ENCODE measurements at regions not wholly inside any gene's neighbourhood (a gene's known extent, or its start where the extent isn't known, plus 50 kb on each side); places are given as distances from the start of the nearest gene placed in this dataset.

GRCh38 chr20:1833728-1834726, 61.2 kb upstream of the SIRPA start:
- dilution Hi-C loops (cut with MboI; ENCODE audit: extremely low pct_ligation_motif_present, low sequenced_read_pairs) = no loop called here
- H3K79me2 ChIP-seq (ENCODE audit: control insufficient read depth, insufficient read depth, low read length) = no peaks in the 10 kb centered on the region
- peaks cover 3% of the 10 kb centered on the region for H3K9me3 ChIP-seq (ENCODE audit: control insufficient read depth, low read depth, low read length)
- no peak overlapping the region for H2AFZ ChIP-seq (ENCODE audit: control insufficient read depth, low read length)
- no peaks in the 10 kb centered on the region for H4K20me1 ChIP-seq (ENCODE audit: control insufficient read depth, extremely low read depth, insufficient read depth, low read length)
- no peak overlapping the region for H3K27ac ChIP-seq (ENCODE audit: control insufficient read depth, insufficient read depth, low read length)
- H3K4me3 ChIP-seq (ENCODE audit: control insufficient read depth in 2 of 3, extremely low read depth in 1 of 3, insufficient read depth in 2 of 3, low read depth in 1 of 3, low read length in 3 of 3) = no peak overlapping the region
- TF ChIP-seq CTCF (optimal IDR thresholded peaks at IDR 0.05 in 1 of 3, IDR thresholded peaks at IDR 0.05 in 1 of 3, conservative IDR thresholded peaks at IDR 0.05 in 1 of 3; ENCODE audit: extremely low read depth in 1 of 3, insufficient read depth in 2 of 3, low read length in 3 of 3) = no peak
- TF ChIP-seq EZH2 (IDR thresholded peaks at IDR 0.05; ENCODE audit: low read length) = no peak
- FAIRE-seq (no peak), DNase-seq (ENCODE audit: low read depth, low spot score) (no peak)
- no peaks in the 10 kb centered on the region for H3K27me3 ChIP-seq (ENCODE audit: control insufficient read depth, extremely low read depth, insufficient read depth, low read length)
- H3K9ac ChIP-seq (ENCODE audit: control insufficient read depth, extremely low read depth, insufficient read depth, low read length) = no peak overlapping the region
- H3K4me2 ChIP-seq (ENCODE audit: control insufficient read depth, extremely low read depth, insufficient read depth, low read depth, low read length) = no peak overlapping the region
- no peaks in the 10 kb centered on the region for H3K9me1 ChIP-seq (ENCODE audit: control insufficient read depth, extremely low read depth, insufficient read depth, low read length)
- H3K4me1 ChIP-seq (ENCODE audit: control insufficient read depth, extremely low read depth, insufficient read depth, low read length) = peaks cover 30% of the 10 kb centered on the region
- no peaks in the 10 kb centered on the region for H3K36me3 ChIP-seq (ENCODE audit: control insufficient read depth in 2 of 2, extremely low read depth in 1 of 2, insufficient read depth in 2 of 2, low read length in 2 of 2)

- H3K4me3 ChIP-seq (ENCODE audit: control insufficient read depth in 2 of 3, extremely low read depth in 1 of 3, insufficient read depth in 2 of 3, low read depth in 1 of 3, low read length in 3 of 3) = no peak overlapping the region
- no peaks in the 10 kb centered on the region for H3K9me3 ChIP-seq (ENCODE audit: control insufficient read depth, low read depth, low read length)
- H3K27ac ChIP-seq (ENCODE audit: control insufficient read depth, insufficient read depth, low read length) = no peak overlapping the region
- DNase-seq (ENCODE audit: low read depth, low spot score) = no peak
- no peak overlapping the region for H3K9ac ChIP-seq (ENCODE audit: control insufficient read depth, extremely low read depth, insufficient read depth, low read length)
- H3K4me1 ChIP-seq (ENCODE audit: control insufficient read depth, extremely low read depth, insufficient read depth, low read length) = peaks cover 37% of the 10 kb centered on the region
- no peaks in the 10 kb centered on the region for H3K79me2 ChIP-seq (ENCODE audit: control insufficient read depth, insufficient read depth, low read length)
- no peaks in the 10 kb centered on the region for H3K27me3 ChIP-seq (ENCODE audit: control insufficient read depth, extremely low read depth, insufficient read depth, low read length)
- no peak overlapping the region for H2AFZ ChIP-seq (ENCODE audit: control insufficient read depth, low read length)
- no peaks in the 10 kb centered on the region for H3K36me3 ChIP-seq (ENCODE audit: control insufficient read depth in 2 of 2, extremely low read depth in 1 of 2, insufficient read depth in 2 of 2, low read length in 2 of 2)
- no peak overlapping the region for H3K4me2 ChIP-seq (ENCODE audit: control insufficient read depth, extremely low read depth, insufficient read depth, low read depth, low read length)
- no peaks in the 10 kb centered on the region for H3K9me1 ChIP-seq (ENCODE audit: control insufficient read depth, extremely low read depth, insufficient read depth, low read length)
- H4K20me1 ChIP-seq (ENCODE audit: control insufficient read depth, extremely low read depth, insufficient read depth, low read length) = no peaks in the 10 kb centered on the region
- dilution Hi-C loops (cut with MboI; ENCODE audit: extremely low pct_ligation_motif_present, low sequenced_read_pairs) = no loop called here
- no peak for TF ChIP-seq EZH2 (IDR thresholded peaks at IDR 0.05; ENCODE audit: low read length)
- FAIRE-seq = no peak
Observed at GRCh38 chr20:1833216-1833615, 62.0 kb upstream of the SIRPA start.
